ENCODE measurements at regions not wholly inside any gene's neighbourhood (a gene's known extent, or its start where the extent isn't known, plus 50 kb on each side); places are given as distances from the start of the nearest gene placed in this dataset.

DNA sequence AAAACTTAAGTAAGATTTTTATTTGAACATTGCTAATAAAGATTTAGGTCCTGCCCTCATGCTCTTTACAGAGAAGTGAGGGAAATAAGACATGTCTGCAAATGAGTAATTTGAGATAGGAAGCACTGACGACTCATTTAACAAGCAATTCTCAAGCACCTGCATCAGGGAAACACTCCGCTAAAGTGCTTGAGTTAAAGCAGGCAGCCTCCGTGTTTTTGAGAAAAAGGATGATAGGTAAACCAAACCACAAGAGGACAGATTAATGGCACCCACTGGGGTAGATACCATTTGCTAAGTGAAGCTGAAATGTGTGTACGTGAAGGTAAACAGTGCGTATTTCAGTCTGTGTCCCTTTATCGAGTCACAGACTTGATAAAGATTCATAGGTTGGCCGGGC, 184.6 kb upstream of the CARD18 start:
- no peak for DNase-seq

DNA sequence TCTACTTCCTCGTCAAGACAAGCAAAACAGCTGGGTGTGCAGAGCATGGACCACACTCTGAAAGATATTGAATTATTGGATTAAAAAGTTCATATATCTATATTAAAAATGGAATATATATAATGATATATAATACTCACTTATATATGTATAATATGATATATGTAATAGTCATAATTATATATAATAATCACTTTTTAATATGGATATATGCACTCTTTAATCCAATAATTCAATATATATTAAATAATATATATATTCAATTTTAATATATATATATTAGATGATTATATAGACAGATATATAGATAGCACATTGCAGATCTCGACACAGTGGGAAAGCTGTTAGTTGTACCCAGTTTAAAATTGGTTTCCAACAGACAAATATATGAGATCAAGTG, 182.1 kb upstream of the CARD18 start:
- no peak for DNase-seq

DNA sequence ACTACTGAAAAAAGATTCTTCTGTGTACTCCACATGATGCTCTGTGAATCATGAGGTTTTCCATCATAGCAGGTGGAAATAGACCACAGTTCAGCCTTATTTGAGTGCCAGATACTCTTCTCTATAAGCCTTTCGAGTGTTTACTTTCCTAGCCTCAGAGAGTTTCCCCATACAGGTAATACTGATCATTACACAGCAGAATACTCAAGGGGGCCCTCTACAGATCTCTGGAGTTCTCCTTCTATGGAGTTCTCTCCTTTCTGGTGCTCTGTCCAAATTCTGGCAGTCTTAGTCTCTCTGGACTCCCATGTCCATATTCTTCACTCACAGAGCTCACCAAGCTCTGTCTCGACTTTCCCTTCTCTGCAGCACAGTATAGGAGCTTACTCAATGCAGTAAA, 175.7 kb upstream of the CARD18 start:
- no peak for DNase-seq

DNA sequence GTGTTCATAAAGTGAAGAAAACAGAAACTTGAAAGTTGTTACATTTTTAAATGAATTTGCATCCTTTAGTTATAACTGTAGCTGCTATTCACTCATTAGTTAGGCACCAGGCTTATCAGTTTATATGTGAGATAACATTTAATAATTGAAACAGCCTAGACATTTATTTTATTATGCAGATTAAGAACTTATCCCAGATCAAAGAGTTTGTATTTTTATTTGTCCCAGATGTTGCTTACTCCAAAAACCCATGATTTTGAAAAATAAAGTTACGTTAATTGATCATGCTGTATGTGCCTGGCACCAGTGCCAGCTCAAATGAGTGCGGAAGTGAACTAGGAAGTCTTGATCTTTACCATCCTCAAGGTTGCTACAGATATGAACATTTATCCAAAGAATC, 172.7 kb upstream of the CARD18 start:
- DNase-seq, result no peak

DNA sequence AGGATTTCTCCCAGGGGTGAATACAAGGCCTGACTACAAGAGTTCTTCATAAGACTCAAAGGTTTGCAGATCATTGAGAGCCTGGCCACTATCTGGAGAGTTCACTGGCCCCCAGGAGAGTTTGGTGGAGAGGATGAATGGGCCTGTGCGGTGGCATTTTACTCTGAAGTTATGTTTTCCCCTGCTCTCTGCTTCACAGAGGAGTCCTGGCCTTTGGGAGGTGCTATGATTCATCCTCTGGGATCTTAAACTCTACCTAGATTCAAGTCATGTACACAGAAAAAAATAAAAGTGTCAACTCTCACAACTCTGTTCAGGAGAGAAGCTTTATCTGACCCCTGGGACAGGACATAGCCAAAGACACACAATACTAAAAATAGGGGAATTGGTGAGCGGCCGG, 159.1 kb upstream of the CARD18 start:
- DNase-seq, result peak; percentile 5

DNA sequence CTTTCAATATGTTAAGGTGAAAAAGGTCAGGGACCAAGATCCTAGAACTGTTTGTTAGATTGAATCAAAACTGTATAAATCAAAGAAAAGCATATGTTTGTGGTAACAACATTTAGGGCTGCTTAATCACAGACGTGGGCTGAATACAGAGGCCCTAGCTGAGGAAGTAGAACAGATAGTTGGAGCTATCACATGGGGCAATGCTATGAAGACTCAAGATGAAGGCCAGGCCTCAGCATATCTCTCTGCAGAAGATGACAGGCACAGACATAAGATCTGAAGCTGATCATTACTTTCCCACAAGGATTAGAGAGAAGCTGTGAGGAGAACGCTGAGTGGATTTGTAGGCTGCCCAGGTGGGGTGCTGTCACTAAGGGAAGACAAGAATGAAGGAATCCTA, 158.6 kb upstream of the CARD18 start:
- DNase-seq, result no peak

DNA sequence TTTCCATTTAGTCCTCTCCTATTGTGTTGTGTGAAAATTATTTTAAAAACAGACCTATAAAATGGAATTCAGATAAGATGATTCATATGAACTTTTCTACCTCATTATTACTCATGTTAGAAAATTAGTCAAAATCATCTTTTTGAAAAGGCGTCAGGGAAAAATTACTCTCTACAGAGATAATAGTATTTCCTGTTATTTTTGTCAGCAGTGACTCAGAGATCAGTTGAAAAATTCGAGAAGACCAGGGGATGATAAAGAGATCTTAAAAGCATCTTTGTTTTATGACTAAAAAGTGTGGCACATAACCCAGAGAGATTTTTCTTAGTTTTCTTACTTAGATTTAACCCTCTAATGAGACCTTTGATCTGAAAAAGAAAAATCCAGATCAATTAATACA, 157.9 kb upstream of the CARD18 start:
- DNase-seq, result no peak

DNA sequence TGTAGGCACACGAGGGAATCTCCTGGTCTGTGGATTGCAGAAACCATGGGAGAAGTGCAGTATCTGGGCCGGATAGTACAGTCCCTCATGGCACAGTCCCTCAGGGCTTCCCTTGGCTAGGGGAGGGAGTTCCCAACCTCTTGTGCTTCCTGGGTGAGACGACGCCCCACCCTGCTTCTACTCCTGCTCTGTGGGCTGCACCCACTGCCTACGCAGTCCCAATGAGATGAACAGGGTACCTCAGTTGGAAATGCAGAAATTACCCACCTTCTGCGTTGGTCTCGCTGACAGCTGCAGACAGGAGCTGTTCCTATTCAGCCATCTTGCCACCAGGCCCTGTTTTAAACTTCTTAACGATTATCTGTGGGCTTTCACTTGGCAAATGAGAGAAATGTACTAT, 157.2 kb upstream of the CARD18 start:
- DNase-seq, result no peak

DNA sequence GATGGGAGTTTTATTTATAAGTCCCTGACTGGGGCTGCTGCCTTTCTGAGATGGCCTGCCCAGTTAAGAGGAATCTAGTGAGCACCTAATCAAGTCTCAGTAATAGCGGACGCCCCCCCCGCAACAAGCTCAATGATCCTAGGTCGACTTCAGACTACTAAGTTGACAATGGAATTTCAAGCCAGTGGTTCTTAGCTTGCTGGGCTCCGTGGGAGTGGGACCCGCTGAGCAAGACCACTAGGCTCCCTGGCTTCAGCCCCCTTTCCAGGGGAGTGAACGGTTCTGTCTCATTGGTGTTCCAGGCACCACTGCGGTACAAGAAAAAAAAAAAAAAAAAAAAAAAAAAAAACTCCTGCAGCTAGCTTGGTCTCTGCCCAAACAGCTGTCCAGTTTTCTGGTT, 156.8 kb upstream of the CARD18 start:
- DNase-seq, result no peak

DNA sequence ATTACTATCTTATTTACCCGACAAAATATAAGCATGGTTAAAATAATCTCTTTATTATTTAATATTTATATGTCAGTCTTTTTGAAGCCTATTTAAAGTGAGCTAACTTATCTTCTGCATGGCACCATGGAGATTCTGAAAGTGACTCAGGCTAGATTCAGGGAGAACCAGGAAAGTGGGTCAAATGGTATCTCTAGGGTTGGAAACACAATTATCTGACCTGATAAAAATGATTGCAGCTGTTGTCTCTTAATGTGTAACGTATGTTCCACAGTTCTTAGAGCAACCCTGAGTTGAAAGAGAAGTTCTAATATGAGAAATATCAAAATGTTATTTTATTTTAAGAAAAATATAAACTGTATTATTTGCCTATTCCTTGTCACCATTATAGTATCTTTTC, 143.1 kb upstream of the CARD18 start:
- DNase-seq, result no peak

DNA sequence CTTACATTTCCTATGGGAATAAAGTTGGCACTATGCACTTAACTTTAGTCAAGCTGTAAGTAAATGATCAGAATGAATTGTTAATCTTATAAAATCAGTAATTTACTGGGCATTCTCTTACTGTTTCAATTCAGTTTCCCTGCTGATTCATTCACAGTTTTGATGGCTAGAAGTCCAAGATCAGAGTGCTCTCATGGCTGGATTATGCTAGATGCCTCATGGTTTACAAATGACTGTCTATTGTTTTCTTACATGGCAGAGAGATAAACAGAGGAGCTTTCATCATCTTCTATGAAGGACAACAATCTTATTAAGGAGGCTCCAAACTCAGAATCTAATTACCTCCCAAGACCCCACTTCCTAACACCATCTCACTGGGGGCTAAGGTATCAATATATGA, 135.1 kb upstream of the CARD18 start:
- DNase-seq, result no peak

DNA sequence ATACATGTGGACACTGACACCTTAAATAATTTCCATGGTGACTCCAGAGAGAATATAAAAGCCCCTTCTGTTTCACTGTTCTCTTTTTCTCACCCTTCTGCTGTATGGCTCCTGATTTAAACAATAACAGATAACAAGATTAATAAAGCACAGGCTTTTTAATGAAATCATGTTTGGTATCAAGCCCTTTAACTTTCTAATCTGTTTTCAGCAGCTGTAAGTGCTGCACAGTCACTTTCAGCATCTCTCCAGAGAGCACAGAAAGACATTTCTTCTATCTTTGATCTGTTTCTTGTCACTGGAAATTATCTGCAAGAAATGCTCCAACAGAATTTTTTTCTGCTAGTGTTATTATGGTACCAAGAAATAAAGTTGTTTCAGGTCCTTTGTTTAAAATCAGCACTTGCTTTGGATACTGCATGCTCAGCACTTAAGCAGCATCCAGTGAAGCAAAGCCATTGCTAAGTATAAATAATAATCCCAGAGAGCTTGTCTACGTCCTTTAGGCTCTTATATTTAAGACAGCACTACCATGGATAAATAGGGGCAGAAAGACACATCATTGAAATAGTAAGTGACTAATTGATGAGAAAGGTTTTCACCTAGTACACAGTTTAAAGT, 134.2 kb upstream of the CARD18 start:
- DNase-seq, result no peak

DNA sequence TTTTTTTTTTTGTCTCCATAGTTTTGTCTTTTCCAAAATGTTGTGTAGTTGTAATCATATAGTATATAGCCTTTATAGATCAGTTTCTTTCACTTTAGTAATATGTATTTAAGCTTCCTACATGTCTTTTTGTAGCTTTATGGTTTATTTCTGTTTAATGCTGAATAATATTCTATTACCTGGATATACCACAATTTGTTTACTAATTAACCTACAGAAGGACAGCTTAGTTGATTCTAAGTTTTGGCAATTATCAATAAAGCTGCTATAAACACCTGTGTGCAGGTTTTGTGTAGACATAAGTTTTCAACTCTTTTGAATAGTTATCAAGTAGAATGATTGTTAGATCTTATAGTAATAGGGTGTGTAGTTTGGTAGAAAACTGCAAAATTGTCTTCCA, 130.3 kb upstream of the CARD18 start:
- DNase-seq, result no peak

DNA sequence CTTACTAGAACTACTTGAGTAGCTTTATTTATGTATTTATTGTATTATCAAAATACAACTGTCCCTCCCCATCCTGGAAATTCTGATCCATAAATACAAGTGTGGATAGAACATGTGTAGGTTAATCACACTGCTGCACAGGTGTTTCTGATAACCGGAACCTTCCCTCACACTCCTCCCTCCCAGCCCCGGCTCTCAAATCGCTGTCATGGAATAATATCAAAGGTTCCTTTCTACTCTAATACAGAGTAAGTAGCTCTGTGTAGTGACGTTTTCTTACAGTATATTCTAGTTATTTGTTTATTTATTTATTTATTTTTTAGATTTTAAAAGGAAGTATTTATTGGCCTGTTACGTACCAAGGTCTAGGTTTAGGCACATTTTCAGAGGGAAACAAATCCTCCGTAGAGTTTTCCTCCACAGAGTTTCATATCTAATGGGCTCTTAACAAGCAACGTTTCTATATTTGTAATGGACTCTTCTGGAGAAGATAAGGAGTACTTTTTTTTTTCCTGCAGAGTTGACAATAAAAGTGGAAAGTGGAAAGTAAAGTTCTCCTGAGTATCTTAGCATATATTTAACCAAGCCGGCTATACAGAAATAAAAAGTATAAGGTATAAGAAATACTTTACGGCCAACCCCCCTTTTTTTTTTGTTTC, 129.0 kb upstream of the CARD18 start:
- DNase-seq, result no peak

DNA sequence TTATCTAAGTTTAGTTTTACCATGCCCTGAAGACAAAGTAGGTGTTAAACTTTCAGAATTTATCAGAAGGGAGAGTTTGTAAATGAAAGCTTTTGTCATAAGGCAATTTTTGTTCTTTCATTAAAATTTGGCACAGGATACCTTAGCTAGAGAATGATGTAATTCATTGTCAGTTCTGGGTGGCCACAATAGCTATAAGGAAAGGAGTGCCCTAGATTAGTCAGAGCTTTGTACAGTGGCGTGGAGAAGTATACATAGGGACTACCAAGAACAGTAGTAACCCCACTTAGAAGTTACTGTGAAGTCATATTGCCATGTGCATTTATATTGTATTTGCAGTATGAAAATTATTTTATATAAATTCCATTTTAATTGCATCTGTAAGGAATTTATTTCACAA, 126.3 kb upstream of the CARD18 start:
- DNase-seq, result no peak

DNA sequence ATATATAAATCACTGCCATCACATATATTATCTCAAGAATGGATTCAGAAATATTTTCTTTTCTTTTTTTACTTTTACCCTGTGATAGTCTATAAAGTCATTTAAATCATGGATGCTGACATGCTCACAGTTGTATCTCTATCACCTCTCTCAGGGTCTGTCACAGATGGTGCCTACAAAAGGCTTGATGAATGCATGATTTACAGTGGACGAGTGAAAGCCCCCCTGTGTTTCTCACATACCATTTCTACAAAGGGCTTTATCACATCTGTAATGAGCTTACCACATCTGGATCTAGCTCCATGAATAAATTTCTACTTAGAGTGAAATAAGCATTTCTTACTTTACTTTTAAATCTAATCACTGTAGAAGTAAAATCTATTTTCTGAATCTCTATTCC, 121.4 kb upstream of the CARD18 start:
- DNase-seq, result no peak

DNA sequence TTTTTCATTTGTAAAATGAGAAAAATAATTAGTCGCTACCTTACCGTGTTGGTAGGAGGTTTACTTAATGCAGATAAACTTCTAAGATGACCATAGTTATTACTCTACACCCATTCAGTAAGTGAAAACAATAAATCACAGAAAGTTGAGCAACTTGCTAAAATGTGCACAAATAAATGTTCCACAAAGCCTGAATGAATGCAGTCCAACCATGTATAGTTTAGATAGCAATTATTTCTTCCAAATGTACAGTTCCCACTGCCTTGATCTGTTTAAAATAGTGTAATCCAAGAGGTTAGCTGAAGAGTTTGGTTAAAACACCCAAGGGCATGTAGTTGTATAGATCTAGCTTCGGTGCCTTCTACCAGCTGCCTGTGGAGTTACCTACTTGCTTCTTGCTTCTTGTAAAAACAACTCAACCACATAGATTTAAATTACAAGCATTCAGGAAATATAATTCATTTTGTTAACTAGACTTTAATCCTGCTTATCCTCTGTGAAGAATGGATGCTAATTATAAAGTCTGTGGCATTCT, 106.3 kb upstream of the CARD18 start:
- no peak for DNase-seq

DNA sequence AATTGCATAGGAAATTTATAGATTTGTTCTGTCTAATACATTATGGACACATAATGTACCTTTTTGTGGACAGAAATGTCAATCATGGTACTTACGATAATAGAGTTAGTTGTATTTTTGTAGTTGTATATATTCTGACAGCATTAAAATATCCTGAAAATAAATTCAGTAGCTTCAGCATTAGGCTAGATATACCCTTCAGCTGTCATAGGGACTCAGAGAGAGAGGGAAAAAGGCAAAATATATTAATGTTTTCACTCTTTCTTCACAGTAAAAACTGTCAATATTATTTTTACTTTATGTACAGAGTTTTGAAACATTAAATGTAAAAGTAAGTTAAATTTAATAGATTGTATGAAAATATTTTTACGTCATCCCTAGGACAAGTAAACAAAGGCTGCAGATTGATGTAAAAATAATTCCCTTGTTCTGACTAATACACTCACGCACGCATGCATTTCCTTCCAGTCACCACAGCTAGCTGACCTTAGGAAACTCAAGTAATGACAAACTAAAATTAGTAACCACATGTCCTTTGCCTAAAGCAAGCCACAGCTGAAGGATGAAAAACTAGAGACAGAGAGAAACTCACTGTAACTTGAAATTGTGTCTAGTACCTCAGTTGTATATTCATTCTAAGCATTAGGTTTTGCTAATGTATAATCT, 104.7 kb upstream of the CARD18 start:
- no peak for DNase-seq

DNA sequence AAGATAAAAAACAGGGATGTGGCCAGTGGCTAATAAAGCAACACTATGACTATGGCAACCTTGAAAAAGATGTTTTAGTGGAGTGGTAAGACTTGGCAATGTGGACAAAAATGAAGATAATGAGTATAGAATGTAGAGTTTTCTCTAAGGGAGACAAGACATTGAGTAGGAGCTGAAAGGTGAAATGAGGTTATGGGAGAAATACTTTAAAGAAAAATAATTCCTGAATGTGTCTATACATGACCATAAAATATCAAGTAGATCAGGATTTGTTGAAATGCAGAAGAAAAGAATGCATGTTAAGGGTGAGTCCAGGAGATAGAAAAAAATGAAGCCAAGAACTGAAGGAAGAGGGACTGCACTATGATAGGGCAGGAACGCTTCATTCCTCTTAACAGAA, 101.6 kb upstream of the CARD18 start:
- DNase-seq, result no peak

DNA sequence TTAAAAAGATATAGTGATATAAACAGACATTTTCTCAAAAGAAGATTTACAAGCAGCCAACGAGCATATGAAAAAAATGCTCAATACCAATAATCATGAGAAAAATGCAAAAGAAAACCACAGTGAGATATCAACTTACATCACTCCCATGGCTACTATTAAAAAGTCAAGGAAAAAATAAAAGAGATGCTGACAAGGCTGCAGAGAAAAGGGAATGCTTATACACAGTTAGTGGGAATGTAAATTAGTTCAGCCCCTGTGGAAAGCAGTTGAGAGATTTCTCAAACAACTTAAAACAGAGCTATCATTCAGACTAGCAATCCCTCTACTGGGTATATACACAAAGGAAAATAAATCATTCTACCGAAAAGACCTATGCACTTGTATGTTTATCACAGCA, 97.1 kb upstream of the CARD18 start:
- no peak for DNase-seq

DNA sequence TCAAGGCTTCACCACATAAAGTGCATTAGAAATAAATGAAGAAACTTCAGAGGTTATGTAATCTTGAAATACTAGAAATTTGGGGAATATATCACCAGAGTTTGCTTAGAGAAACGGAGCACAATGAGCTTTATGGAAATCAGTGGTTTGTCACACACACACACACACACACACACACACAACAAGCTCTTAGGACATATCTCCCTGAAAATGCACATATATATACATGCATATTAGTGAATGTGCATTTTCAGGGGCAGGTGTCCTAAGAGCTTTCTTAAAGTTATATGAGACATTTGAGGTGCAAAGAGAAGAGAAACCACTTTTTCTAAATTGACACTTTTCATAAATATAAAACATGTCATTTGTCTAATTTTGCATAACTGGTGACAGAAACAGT, 93.7 kb upstream of the CARD18 start:
- DNase-seq, result no peak

DNA sequence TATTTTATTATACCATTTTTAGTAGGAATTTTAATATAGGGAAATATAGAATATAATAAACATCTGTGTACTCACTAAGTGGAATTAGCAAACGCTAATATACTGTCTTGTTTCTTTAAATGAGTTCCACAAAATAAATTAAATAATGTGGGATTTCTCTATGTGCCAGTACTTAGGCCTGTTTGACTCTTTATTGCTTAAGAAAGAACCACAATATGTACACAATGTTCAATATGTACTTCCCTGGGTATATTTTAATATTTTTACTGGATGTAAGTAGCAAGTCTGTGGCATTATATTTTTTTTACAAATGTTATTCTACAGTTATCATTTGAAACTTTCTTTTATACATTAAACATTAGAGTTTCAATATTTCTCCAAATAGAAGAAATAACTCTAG, 92.5 kb upstream of the CARD18 start:
- no peak for DNase-seq

DNA sequence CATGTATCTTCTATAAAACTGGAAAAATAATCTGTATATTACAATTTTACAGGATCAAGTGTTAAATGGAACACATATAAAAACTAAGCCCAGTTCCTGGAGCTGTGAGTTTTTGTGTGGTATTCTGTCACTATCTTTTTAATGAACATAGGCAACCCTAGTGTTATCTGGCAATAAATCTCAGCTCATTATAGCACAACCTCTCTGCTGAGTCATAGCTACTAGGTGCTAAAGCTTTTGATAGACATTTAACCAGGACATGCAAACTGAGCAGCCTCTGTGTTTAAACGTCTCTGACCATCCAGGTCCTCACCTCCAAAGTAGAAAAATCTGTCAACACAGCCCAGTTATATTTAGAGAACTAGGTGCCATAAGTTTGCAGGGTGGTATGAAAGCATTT, 91.0 kb upstream of the CARD18 start:
- DNase-seq, result no peak

DNA sequence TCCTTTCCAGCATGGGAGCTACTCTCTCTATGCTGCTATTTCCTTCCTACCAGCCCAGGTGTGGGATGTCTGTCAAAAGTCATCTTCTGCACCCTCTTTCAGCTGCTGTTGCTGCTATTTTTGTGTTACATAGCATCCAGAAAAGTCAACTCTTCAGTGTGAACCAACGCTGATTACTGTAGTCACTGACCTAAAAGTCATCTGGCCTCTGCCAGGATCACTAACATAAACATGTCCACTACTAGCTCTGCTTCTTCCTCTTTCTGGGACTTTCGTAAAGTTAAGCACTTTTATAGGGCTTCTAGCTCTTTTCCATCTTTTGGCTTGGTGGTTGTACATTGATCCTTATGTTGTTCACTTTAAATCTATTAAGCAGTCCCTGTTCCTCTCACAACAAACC, 90.2 kb upstream of the CARD18 start:
- no peak for DNase-seq

DNA sequence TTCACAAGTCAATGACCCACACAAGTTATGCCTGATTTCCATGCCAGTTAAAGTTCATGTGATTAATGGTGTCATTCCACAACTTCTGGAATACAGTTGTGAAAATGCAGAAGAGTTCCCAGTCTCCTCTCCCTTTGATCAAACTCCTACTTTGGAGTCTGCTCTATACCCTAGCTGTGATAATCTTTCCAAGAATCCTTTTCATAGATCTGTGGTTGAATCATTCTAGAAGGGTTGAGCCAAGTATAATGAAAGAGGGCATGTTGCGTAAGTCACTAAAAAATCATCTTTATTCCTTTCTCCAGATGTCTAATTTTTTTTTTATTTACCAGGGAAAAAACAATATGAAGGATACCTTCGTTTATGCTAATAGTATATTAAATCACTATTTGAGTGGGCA, 89.7 kb upstream of the CARD18 start:
- no peak for DNase-seq
